GM13976 (cell line): ENCODE measurements at regions not wholly inside any gene's neighbourhood (a gene's known extent, or its start where the extent isn't known, plus 50 kb on each side); places are given as distances from the start of the nearest gene placed in this dataset.

Experiments
- DNase-seq: peaks from one replicate; pipeline ENCODE4 v3.0.0; 2012; ENCODE audit warnings: low spot score
- CTCF ChIP-seq: IDR thresholded peaks from 2 replicates; pipeline ENCODE4 v1.5.1; 2012; ENCODE audit warnings: borderline replicate concordance, mild to moderate bottlenecking; ENCODE audit not compliant: insufficient read depth; ENCODE audit errors: extremely low read depth, missing control alignments, control extremely low read depth
- in situ Hi-C: fragments of 300-500 bp; cut with MboI; formaldehyde crosslinking; loops from one replicate; pipeline ENCODE4 v1.12.0; 2022; ENCODE audit warnings: low sequenced_read_pairs, mixed read lengths, inconsistent platforms; ENCODE audit not compliant: unreplicated experiment

DNA sequence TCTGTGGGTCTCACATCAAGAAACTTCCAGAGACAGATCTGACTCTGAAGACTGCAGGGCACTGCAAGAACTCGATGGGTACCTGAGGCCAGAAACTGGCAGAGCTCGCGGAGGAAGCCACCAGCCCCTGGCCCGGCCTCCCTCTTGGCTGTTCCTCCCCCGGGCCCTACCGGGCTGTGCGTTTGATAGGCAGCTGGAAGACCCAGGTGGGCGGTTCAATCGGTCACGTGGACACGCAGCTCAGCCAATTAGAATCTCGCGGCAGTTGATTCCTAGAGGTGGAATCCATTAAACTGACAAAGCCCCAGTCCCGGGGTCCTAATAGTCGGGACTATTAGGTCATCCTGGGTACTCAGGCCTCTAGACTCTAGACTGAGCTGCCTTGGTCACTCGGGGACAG, 139.9 kb downstream of the GPCPD1 start:
- no peak for TF ChIP-seq CTCF
- in situ Hi-C loops = no loop called here
- DNase-seq = no peak

GRCh38 chr20:5470458-5470857, 140.3 kb downstream of the GPCPD1 start:
- DNase-seq = no peak
- no peak for TF ChIP-seq CTCF
- in situ Hi-C loops = no loop called here

- in situ Hi-C loops = no loop called here
- TF ChIP-seq CTCF = no peak
- DNase-seq = no peak
Observed at GRCh38 chr20:5469111-5469510, 141.7 kb downstream of the GPCPD1 start.

GRCh38 chr20:5467086-5467485, 143.7 kb downstream of the GPCPD1 start:
- in situ Hi-C loops = no loop called here
- DNase-seq = no peak
- TF ChIP-seq CTCF = no peak

GRCh38 chr20:5465604-5465927, 145.2 kb downstream of the GPCPD1 start:
- TF ChIP-seq CTCF = no peak

DNA sequence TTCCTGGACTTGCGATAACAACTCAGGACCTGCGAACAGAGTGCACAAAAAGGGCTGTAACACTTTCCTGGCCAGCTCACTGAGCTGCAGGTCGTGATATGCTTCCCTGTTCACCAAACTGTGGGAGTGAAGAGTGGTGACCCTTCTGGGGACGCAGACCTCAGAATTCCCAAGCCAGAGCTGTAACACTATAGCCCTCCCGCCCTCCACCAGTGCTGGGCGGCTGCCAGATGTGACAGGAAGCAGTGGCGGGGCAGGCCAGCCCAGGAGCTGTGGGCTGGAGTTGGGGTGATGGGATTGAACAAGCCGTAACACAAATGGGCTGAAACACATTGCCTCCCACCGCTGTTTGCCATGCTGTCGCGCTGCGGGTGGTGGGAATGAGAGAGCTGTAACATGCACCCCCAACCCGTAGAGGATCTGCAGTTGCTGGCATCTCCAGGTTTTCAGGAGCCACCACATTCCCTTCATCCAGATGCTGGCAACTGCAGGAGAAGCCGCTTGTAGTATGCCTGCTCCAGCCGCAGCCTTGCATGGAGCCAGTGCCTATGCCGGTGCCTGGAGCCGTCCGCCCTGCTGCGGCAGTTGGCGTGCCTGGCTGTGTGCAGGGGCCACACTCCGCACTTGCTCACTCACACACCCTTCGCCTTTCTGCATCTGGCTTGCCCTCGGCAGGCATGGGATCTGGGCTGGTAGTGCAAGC, 145.8 kb downstream of the GPCPD1 start:
- DNase-seq = no peak
- in situ Hi-C loops = no loop called here
- no peak for TF ChIP-seq CTCF

More at GRCh38 chr20:5465604-5465927, 145.2 kb downstream of the GPCPD1 start:
- no peak for DNase-seq
- in situ Hi-C loops = no loop called here
